ENCODE measurements at regions not wholly inside any gene's neighbourhood (a gene's known extent, or its start where the extent isn't known, plus 50 kb on each side); places are given as distances from the start of the nearest gene placed in this dataset.

DNA sequence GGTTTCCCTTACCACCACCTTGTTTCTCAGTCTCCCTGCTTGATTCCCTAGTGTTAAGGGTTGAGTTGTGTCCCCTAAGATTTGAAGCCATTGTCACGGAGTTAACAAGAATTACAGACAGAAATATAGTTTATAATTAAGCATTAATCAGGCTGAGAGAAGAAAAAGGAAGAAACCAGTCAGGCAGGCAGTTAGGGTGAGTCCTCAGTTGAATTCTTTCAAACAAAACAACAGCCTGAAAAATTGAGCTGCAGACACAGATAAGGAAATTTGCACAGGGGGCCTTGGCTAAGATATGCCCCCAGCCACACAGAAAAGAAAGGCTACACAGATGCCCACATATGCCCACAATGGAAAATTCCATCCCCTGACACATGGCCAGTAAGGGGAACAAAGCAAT is 111.7 kb upstream of the RAI14 start:
- ChIA-PET POLR2A (interaction anchor here (0.6 kb wide), 1 partner anchor 77 kb away, joined by 3 read pairs; no protein-coding TSS in a partner anchor), CTCF (ENCODE audit: low intra/inter-chr PET ratio) (no interaction called here)
- no peak for ATAC-seq
- no peaks in the 10 kb centered on the region for H3K36me3 ChIP-seq (ENCODE audit: control insufficient read depth, insufficient read depth, low read length)
- H3K27me3 ChIP-seq (ENCODE audit: control insufficient read depth in 2 of 2, insufficient read depth in 2 of 2, low read length in 2 of 2) = no peaks in the 10 kb centered on the region
- H3K9ac ChIP-seq (ENCODE audit: insufficient read depth in 1 of 2, low read depth in 2 of 2, low read length in 2 of 2) = no peak overlapping the region
- peaks cover 0 to 4% of the 10 kb centered on the region in 2 experiments; a peak in 2 of 5 replicates for H3K4me1 ChIP-seq (replicated peaks in 1 of 2; ENCODE audit: control insufficient read depth in 2 of 2, insufficient read depth in 2 of 2, low read length in 2 of 2)
- DNase-seq (ENCODE audit: extremely low read depth in 1 of 4, low spot score in 3 of 4) = no peak
- TF ChIP-seq, protein P1, sequence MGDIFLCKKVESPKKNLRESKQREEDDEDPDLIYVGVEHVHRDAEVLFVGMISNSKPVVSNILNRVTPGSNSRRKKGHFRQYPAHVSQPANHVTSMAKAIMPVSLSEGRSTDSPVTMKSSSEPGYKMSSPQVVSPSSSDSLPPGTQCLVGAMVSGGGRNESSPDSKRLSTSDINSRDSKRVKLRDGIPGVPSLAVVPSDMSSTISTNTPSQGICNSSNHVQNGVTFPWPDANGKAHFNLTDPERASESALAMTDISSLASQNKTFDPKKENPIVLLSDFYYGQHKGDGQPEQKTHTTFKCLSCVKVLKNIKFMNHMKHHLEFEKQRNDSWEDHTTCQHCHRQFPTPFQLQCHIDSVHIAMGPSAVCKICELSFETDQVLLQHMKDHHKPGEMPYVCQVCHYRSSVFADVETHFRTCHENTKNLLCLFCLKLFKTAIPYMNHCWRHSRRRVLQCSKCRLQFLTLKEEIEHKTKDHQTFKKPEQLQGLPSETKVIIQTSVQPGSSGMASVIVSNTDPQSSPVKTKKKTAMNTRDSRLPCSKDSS (IDR thresholded peaks at IDR 0.05; ENCODE audit: low read depth, partially characterized antibody) = peak; percentile 62
- TF ChIP-seq, protein P2, sequence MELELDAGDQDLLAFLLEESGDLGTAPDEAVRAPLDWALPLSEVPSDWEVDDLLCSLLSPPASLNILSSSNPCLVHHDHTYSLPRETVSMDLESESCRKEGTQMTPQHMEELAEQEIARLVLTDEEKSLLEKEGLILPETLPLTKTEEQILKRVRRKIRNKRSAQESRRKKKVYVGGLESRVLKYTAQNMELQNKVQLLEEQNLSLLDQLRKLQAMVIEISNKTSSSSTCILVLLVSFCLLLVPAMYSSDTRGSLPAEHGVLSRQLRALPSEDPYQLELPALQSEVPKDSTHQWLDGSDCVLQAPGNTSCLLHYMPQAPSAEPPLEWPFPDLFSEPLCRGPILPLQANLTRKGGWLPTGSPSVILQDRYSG (tag; conservative IDR thresholded peaks at IDR 0.05; ENCODE audit: low read depth) = 0 out of 2 replicates have a peak, but pooled peaks have one; percentile 23
- TF ChIP-seq CBX3 (IDR thresholded peaks at IDR 0.05; ENCODE audit: borderline replicate concordance in 1 of 2, low read length in 2 of 2) (peak in 1 of 2 experiments; percentile 76; a peak in 2 of 3 replicates), ZFP36 (IDR thresholded peaks at IDR 0.05; ENCODE audit: low read depth, low read length, partially characterized antibody) (peak; percentile 90), CHCHD3 (CRISPR knock-in tag; IDR thresholded peaks at IDR 0.05) (no peak), SAFB (IDR thresholded peaks at IDR 0.05; ENCODE audit: borderline replicate concordance, low read depth, low read length) (no peak)
- TF ChIP-seq, protein P3, sequence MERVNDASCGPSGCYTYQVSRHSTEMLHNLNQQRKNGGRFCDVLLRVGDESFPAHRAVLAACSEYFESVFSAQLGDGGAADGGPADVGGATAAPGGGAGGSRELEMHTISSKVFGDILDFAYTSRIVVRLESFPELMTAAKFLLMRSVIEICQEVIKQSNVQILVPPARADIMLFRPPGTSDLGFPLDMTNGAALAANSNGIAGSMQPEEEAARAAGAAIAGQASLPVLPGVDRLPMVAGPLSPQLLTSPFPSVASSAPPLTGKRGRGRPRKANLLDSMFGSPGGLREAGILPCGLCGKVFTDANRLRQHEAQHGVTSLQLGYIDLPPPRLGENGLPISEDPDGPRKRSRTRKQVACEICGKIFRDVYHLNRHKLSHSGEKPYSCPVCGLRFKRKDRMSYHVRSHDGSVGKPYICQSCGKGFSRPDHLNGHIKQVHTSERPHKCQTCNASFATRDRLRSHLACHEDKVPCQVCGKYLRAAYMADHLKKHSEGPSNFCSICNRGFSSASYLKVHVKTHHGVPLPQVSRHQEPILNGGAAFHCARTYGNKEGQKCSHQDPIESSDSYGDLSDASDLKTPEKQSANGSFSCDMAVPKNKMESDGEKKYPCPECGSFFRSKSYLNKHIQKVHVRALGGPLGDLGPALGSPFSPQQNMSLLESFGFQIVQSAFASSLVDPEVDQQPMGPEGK (CRISPR knock-in tag; IDR thresholded peaks at IDR 0.05; ENCODE audit: borderline replicate concordance) = no peak
- intact Hi-C loops (cut with micrococcal nuclease) = no loop called here
- WGBS (ENCODE audit: insufficient coverage, low coverage, missing lambda C conversion rate) = 17% methylated on average over 1 of the region's 1 CpG
- BruUV-seq (replicated peaks) = no TSS peak
- no peaks in the 10 kb centered on the region for H3K9me1 ChIP-seq (ENCODE audit: control insufficient read depth, insufficient read depth, low read length)
- H3K4me2 ChIP-seq (ENCODE audit: insufficient read depth, low read length) = no peak overlapping the region
- no peak overlapping the region for H3K4me3 ChIP-seq
- FAIRE-seq = no peak
- in situ Hi-C loops (cut with MboI) = no loop called here
- H4K20me1 ChIP-seq (replicated peaks; ENCODE audit: control insufficient read depth, insufficient read depth, low read length) = no peaks in the 10 kb centered on the region
- no peak overlapping the region for H3K27ac ChIP-seq (ENCODE audit: extremely low read depth, low read depth, low read length)
- no peak overlapping the region for H2AFZ ChIP-seq (ENCODE audit: low read depth, low read length)
- H3K79me2 ChIP-seq (ENCODE audit: control insufficient read depth, insufficient read depth, low read length) = no peaks in the 10 kb centered on the region
- peaks cover 19% of the 10 kb centered on the region for H3K9me3 ChIP-seq (replicated peaks; ENCODE audit: control insufficient read depth, insufficient read depth, low read depth, low read length)

Measured in K562 (cell line).